Activated T-cell treated with anti-CD3 and anti-CD28 coated beads, Interleukin-2, amount 50 U/mL, for 4 hours (primary cell): ENCODE measurements at regions not wholly inside any gene's neighbourhood (a gene's known extent, or its start where the extent isn't known, plus 50 kb on each side); places are given as distances from the start of the nearest gene placed in this dataset.
A peak's percentile ranks its signal among the peaks of the same experiment; 100 is the strongest.

Experiments
- ATAC-seq, 2 donors: fragments of 200-7000 bp; cut with Tn5 transposase; one replicate each; pipeline ENCODE4 v1.10.0; 2021
- DNase-seq: peaks from one replicate; pipeline ENCODE4 v3.0.0-alpha.2; 2020
- H3K27me3 Mint-ChIP-seq: one replicate; pipeline ENCODE4 v1.8.0; 2021; ENCODE audit warnings: low read depth, mixed read lengths
- H3K36me3 Mint-ChIP-seq: one replicate; pipeline ENCODE4 v1.8.0; 2022; ENCODE audit warnings: mixed read lengths; ENCODE audit not compliant: insufficient read depth
- H3K4me1 Mint-ChIP-seq: one replicate; pipeline ENCODE4 v1.8.0; 2021; ENCODE audit warnings: low read depth, mixed read lengths
- H3K4me3 Mint-ChIP-seq: one replicate; pipeline ENCODE4 v1.8.0; 2021; ENCODE audit warnings: mild to moderate bottlenecking, moderate library complexity, mixed read lengths
- H3K9me3 Mint-ChIP-seq: one replicate; pipeline ENCODE4 v1.8.0; 2021; ENCODE audit warnings: mixed read lengths

DNA sequence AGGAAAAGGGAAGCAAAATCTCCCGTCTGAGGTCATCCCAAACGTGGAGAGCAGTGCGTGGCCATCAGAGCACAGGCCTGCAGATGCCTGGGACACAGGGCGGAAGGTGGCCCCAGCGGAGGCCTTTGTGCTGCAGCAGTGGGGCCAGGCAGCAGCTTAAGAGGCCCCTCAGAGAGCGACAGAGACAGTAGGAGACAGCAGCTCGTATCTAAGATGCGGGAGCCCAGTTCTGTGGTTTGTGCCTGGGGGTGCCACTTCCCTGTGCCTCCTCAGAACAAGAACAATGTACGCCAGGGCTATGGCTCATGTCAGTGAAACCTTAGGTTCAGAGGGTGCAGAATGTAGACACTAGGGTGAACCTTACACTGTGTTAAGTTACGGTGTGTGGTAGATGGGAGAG is 316.6 kb upstream of the AKR1E2 start:
- DNase-seq = no peak
- no peaks in the 10 kb centered on the region for H3K9me3 Mint-ChIP-seq
- no peak for ATAC-seq
- H3K36me3 Mint-ChIP-seq = no peaks in the 10 kb centered on the region
- no peaks in the 10 kb centered on the region for H3K27me3 Mint-ChIP-seq
- peaks cover 6% of the 10 kb centered on the region for H3K4me1 Mint-ChIP-seq
- no peak overlapping the region for H3K4me3 Mint-ChIP-seq

DNA sequence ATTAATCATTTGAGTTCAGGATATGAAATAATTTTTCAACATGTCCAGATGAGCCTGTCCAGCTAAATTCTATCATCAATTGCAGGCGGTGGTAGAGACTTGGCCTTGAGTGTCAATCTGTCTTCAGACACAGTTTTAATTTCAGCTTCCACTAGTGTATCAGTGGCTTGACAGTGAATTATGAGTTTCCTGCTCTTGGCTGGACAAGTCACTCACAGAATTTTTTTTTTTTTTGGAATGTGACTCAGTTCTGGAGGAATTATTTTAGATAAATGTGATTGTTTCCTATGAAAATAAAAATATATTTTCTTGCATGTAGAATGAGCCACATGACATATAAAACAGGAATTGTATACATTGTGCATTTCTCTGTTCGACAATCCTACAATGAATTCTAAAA is 319.9 kb upstream of the AKR1E2 start:
- Mint-ChIP-seq H3K4me3 (no peak overlapping the region), H3K4me1 (no peaks in the 10 kb centered on the region), H3K36me3 (no peaks in the 10 kb centered on the region), H3K27me3 (no peaks in the 10 kb centered on the region), H3K9me3 (no peaks in the 10 kb centered on the region)
- no peak for ATAC-seq
- DNase-seq = no peak

GRCh38 chr10:4504550-4504949 is 321.5 kb upstream of the AKR1E2 start:
- H3K4me3 Mint-ChIP-seq = no peak overlapping the region
- ATAC-seq (no peak), DNase-seq (no peak)
- H3K4me1 Mint-ChIP-seq = no peaks in the 10 kb centered on the region
- H3K27me3 Mint-ChIP-seq = no peaks in the 10 kb centered on the region
- H3K36me3 Mint-ChIP-seq = no peaks in the 10 kb centered on the region
- no peaks in the 10 kb centered on the region for H3K9me3 Mint-ChIP-seq

DNA sequence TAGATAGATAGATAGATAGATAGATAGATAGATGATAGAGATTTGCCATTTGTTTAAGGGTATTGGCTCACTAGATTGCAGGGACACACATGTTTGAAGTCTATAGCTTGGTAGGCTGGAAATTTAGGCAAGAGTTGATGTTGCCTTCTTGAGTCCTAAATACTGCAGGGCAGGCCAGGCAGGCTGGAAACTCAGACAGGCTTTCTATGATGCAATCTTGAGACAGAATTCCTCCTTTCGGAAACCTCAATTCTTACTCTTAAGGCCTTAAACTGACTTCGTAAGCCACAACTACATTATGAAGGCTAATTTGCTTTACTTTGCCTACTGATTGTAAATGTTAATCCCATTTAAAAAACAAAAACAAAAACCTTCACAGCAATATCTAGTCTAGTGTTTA is 322.9 kb upstream of the AKR1E2 start:
- no peaks in the 10 kb centered on the region for H3K27me3 Mint-ChIP-seq
- no peak for DNase-seq
- H3K9me3 Mint-ChIP-seq = no peaks in the 10 kb centered on the region
- no peaks in the 10 kb centered on the region for H3K36me3 Mint-ChIP-seq
- no peaks in the 10 kb centered on the region for H3K4me1 Mint-ChIP-seq
- no peak for ATAC-seq
- no peak overlapping the region for H3K4me3 Mint-ChIP-seq

GRCh38 chr10:4501306-4501705 is 324.7 kb upstream of the AKR1E2 start:
- Mint-ChIP-seq H3K4me3 (no peak overlapping the region), H3K9me3 (no peaks in the 10 kb centered on the region), H3K27me3 (no peaks in the 10 kb centered on the region), H3K36me3 (no peaks in the 10 kb centered on the region), H3K4me1 (no peaks in the 10 kb centered on the region)
- DNase-seq (no peak), ATAC-seq (no peak)

DNA sequence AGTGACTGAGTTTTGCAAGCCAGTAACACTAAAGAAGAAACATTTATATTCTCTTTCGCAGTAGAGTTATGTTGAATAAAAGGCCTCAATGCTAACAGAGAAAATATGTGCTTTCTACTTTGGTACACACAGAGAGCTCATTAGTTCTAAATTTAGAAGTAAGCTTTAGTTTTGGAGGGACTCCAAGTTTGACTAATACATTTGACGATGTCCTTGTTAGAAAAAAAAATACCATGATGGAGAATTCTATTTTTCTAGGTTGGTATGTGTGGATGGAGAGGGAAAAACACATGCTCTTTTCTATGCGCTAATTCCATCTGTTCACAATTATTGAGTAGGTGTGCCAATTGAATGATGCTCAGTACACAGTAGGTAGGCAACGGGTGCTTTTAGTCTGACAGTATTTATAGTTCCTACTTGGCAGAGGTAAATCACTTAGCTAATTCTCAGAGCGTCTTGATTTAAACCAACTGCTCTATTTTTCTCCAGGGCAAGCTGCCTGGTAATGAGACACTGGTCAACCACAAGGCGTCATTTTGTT is 327.2 kb upstream of the AKR1E2 start:
- no peaks in the 10 kb centered on the region for H3K36me3 Mint-ChIP-seq
- DNase-seq (no peak), ATAC-seq (no peak)
- no peaks in the 10 kb centered on the region for H3K27me3 Mint-ChIP-seq
- no peaks in the 10 kb centered on the region for H3K9me3 Mint-ChIP-seq
- H3K4me3 Mint-ChIP-seq = no peak overlapping the region
- no peaks in the 10 kb centered on the region for H3K4me1 Mint-ChIP-seq

DNA sequence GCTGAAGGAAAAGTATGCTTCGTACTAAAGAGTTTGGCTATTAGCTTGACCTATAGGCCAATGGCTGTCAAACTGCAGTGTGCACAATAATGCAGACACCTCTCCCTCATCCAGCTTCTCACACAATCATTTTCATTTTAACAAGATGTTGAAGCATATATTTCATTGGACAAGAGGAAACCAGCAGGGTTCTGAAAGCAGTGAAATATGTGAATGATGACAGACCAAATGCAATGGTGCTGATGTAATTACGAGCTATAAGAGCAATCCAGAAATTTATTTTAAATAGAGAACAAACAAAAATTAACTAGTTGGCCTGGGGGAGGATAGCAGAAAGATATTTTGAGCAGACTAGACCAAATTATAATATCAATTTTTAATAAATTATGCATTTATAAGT is 331.5 kb upstream of the AKR1E2 start:
- Mint-ChIP-seq H3K9me3 (no peaks in the 10 kb centered on the region), H3K36me3 (no peaks in the 10 kb centered on the region), H3K4me3 (no peak overlapping the region), H3K4me1 (no peaks in the 10 kb centered on the region), H3K27me3 (peaks cover 6% of the 10 kb centered on the region)
- ATAC-seq = no peak
- no peak for DNase-seq

DNA sequence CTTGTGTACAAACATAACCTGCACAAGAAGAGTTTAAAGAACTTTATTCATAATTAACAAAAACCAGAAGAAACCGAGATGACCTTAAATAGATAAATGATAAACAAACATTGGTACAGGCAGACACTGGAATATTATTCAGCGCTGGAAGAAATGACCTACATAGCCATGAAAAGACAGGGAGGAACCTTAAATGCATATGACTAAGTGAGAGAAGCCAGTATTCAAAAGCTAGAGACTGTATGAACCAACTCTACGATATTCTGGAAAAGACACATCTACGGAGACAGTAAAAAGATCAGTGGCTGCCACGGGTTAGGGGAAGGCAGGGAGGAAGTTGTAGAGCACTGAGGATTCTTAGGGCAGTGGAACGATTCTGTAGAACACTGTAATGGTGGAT is 333.8 kb upstream of the AKR1E2 start:
- ATAC-seq = no peak
- H3K4me1 Mint-ChIP-seq = no peaks in the 10 kb centered on the region

GRCh38 chr10:4488904-4489303 is 337.1 kb upstream of the AKR1E2 start:
- DNase-seq = no peak
- Mint-ChIP-seq H3K4me1 (no peaks in the 10 kb centered on the region), H3K27me3 (peaks cover 9% of the 10 kb centered on the region), H3K36me3 (no peaks in the 10 kb centered on the region), H3K4me3 (no peak overlapping the region), H3K9me3 (no peaks in the 10 kb centered on the region)
- no peak for ATAC-seq

More for the DNA sequence above, 333.8 kb upstream of the AKR1E2 start:
- Mint-ChIP-seq H3K27me3 (peaks cover 9% of the 10 kb centered on the region), H3K4me3 (no peak overlapping the region), H3K9me3 (no peaks in the 10 kb centered on the region), H3K36me3 (no peaks in the 10 kb centered on the region)
- no peak for DNase-seq

DNA sequence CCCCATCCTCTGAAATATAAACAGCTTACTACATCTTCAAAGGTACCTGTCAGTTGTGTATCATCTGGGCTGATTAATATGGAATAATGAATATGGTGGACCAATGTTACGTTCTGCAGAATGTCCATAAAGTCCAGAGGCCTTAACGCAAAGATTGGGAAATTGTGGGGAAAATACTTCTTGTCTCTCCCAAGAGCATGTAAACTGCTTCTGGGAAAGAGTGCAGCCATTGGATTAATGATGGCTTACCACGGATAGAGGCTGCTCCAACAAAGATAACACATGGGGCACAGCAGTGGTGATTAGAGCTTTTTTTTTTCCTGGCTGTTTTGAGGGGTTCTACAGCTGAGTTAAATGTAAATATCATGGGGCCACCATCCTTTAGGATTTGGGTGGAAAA is 340.4 kb upstream of the AKR1E2 start:
- Mint-ChIP-seq H3K9me3 (no peaks in the 10 kb centered on the region), H3K27me3 (peaks cover 4% of the 10 kb centered on the region), H3K4me3 (no peak overlapping the region), H3K4me1 (peaks cover 8% of the 10 kb centered on the region), H3K36me3 (no peaks in the 10 kb centered on the region)
- no peak for ATAC-seq
- no peak for DNase-seq

- Mint-ChIP-seq H3K4me1 (peaks cover 8% of the 10 kb centered on the region), H3K4me3 (no peak overlapping the region), H3K9me3 (peaks cover 4% of the 10 kb centered on the region), H3K36me3 (peaks cover 1% of the 10 kb centered on the region), H3K27me3 (no peaks in the 10 kb centered on the region)
- ATAC-seq = no peak
- DNase-seq = no peak
Observed at GRCh38 chr10:4483811-4484210, 342.2 kb upstream of the AKR1E2 start.

- no peak for DNase-seq
- Mint-ChIP-seq H3K9me3 (peaks cover 4% of the 10 kb centered on the region), H3K36me3 (peaks cover 1% of the 10 kb centered on the region), H3K4me1 (peaks cover 9% of the 10 kb centered on the region), H3K27me3 (no peaks in the 10 kb centered on the region), H3K4me3 (no peak overlapping the region)
- ATAC-seq = no peak
Observed at GRCh38 chr10:4482659-4483058, 343.3 kb upstream of the AKR1E2 start.

- Mint-ChIP-seq H3K9me3 (peaks cover 4% of the 10 kb centered on the region), H3K27me3 (no peaks in the 10 kb centered on the region), H3K36me3 (peaks cover 1% of the 10 kb centered on the region), H3K4me1 (peaks cover 9% of the 10 kb centered on the region), H3K4me3 (no peak overlapping the region)
- no peak for DNase-seq
- ATAC-seq = peak; percentile 28 to 34
Observed at GRCh38 chr10:4481192-4481591, 344.8 kb upstream of the AKR1E2 start.

DNA sequence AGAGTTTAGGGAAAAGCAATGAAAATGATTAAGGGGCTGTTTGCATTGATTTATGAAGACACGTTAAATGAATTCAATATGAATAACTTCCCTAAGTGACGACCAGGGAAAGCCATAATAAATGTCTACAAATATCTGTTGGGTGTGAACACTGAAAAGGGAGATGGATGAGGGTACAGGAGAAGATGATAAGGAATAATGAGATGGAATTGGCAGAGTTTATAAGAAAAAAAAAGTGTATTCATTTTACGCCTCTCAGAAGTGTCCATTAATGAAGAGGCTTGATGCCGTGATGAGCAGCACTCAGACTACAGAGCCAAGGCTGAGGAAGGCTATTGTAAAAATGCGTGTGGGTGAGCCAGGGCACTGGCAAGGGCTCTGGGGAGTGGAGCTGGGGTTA is 346.7 kb upstream of the AKR1E2 start:
- peaks cover 4% of the 10 kb centered on the region for H3K27me3 Mint-ChIP-seq
- no peak for ATAC-seq

DNA sequence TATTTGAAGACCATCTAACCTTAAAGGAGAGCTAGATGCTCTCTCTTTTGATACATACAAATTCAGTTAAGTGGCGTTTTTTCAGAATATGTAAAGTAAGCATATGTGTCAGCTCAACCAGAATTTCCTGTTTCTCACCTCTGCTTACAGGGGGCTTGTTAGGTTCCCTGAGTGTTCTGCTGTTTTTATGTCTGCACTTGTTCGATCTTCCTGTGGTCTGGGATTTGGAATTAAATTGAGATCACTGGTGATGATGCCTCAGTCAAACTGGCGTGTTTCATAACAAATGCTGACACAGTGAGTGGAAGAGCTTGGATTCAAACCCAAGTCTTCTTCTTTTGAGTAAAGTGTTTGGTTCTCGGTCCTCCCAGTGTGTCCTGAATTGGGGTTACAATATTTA is 348.3 kb upstream of the AKR1E2 start:
- Mint-ChIP-seq H3K4me1 (peaks cover 23% of the 10 kb centered on the region), H3K27me3 (peaks cover 4% of the 10 kb centered on the region), H3K36me3 (peaks cover 1% of the 10 kb centered on the region), H3K4me3 (no peak overlapping the region), H3K9me3 (peaks cover 4% of the 10 kb centered on the region)
- DNase-seq (no peak), ATAC-seq (no peak)

More for the DNA sequence above, 346.7 kb upstream of the AKR1E2 start:
- peaks cover 4% of the 10 kb centered on the region for H3K9me3 Mint-ChIP-seq
- H3K4me3 Mint-ChIP-seq = no peak overlapping the region
- peaks cover 1% of the 10 kb centered on the region for H3K36me3 Mint-ChIP-seq
- H3K4me1 Mint-ChIP-seq = peaks cover 17% of the 10 kb centered on the region
- DNase-seq = no peak
